Kasumi-1 (cell line): ENCODE measurements at regions not wholly inside any gene's neighbourhood (a gene's known extent, or its start where the extent isn't known, plus 50 kb on each side); places are given as distances from the start of the nearest gene placed in this dataset.

Experiments
- DNase-seq, 2 experiments: peaks; one replicate each; lab custom pipeline; 2025; lab: John Stamatoyannopoulos, UW

- DNase-seq, result no peak
Observed at GRCh38 chr18:24987303-24988252, 364.4 kb downstream of the ZNF521 start.

GRCh38 chr18:24988253-24988840 is 363.6 kb downstream of the ZNF521 start:
- peak; percentile 10 to 16 for DNase-seq

GRCh38 chr18:24989760-24990593 is 362.0 kb downstream of the ZNF521 start:
- no peak for DNase-seq

- DNase-seq, result no peak
Observed at GRCh38 chr18:24990671-24991134, 361.3 kb downstream of the ZNF521 start.

GRCh38 chr18:24991141-24992060 is 360.6 kb downstream of the ZNF521 start:
- DNase-seq, result no peak

- no peak for DNase-seq
Observed at GRCh38 chr18:24992491-24992890, 359.5 kb downstream of the ZNF521 start.

- no peak for DNase-seq
Observed at GRCh38 chr18:24993628-24994027, 358.3 kb downstream of the ZNF521 start.

- no peak for DNase-seq
Observed at GRCh38 chr18:24995056-24995455, 356.9 kb downstream of the ZNF521 start.

GRCh38 chr18:24995755-24996154 is 356.2 kb downstream of the ZNF521 start:
- no peak for DNase-seq

GRCh38 chr18:24999650-25000267 is 352.2 kb downstream of the ZNF521 start:
- no peak for DNase-seq

GRCh38 chr18:25001803-25002202 is 350.2 kb downstream of the ZNF521 start:
- DNase-seq, result no peak

- no peak for DNase-seq
Observed at GRCh38 chr18:25005541-25006403, 346.2 kb downstream of the ZNF521 start.

GRCh38 chr18:25010623-25011374 is 341.2 kb downstream of the ZNF521 start:
- no peak for DNase-seq
